H9 (cell line): ENCODE measurements at regions not wholly inside any gene's neighbourhood (a gene's known extent, or its start where the extent isn't known, plus 50 kb on each side); places are given as distances from the start of the nearest gene placed in this dataset.

Experiments
- DNase-seq: peaks from one replicate; pipeline ENCODE4 v3.0.0-alpha.2; 2017
- H2AFZ ChIP-seq: one replicate; pipeline ENCODE4 v1.6.1; 2013; ENCODE audit warnings: mild to moderate bottlenecking, low read length, control low read depth, moderate library complexity
- H2AK5ac ChIP-seq: 2 replicates; pipeline ENCODE4 v1.6.1; 2013; ENCODE audit warnings: low read length, control low read depth, mixed read lengths; ENCODE audit not compliant: insufficient read length
- H2BK120ac ChIP-seq: one replicate; pipeline ENCODE4 v1.6.1; 2013; ENCODE audit warnings: low read depth, mild to moderate bottlenecking, low read length, control low read depth, inconsistent platforms; ENCODE audit not compliant: poor library complexity, severe bottlenecking
- H2BK12ac ChIP-seq: 2 replicates; pipeline ENCODE4 v1.6.1; 2013; ENCODE audit warnings: low read length, control low read depth, mixed read lengths, low read depth; ENCODE audit not compliant: insufficient read length
- H2BK15ac ChIP-seq: 2 replicates; pipeline ENCODE4 v1.6.1; 2013; ENCODE audit warnings: low read depth, low read length, control low read depth
- H2BK20ac ChIP-seq: one replicate; pipeline ENCODE4 v1.6.1; 2013; ENCODE audit warnings: low read depth, mild to moderate bottlenecking, low read length, control low read depth, inconsistent platforms; ENCODE audit not compliant: poor library complexity, severe bottlenecking
- H2BK5ac ChIP-seq: 2 replicates; pipeline ENCODE4 v1.6.1; 2013; ENCODE audit warnings: low read length, control low read depth, mixed read lengths; ENCODE audit not compliant: insufficient read length
- H3K14ac ChIP-seq: 2 replicates; pipeline ENCODE4 v1.6.1; 2013; ENCODE audit warnings: low read length, control low read depth; ENCODE audit not compliant: insufficient read depth
- H3K18ac ChIP-seq: 2 replicates; pipeline ENCODE4 v1.6.1; 2013; ENCODE audit warnings: low read depth, mild to moderate bottlenecking, mixed read lengths, low read length, control low read depth; ENCODE audit not compliant: insufficient read length
- H3K23ac ChIP-seq: 2 replicates; pipeline ENCODE4 v1.6.1; 2013; ENCODE audit warnings: low read length, control low read depth, mixed read lengths, low read depth; ENCODE audit not compliant: insufficient read length
- H3K23me2 ChIP-seq: 2 replicates; pipeline ENCODE4 v1.6.1; 2013; ENCODE audit warnings: low read depth, mild to moderate bottlenecking, mixed read lengths, low read length, control low read depth; ENCODE audit not compliant: insufficient read length, poor library complexity, severe bottlenecking
- H3K27ac ChIP-seq: 2 replicates; pipeline ENCODE4 v1.5.1; 2013; ENCODE audit warnings: low read length, control low read depth, mixed read lengths, low read depth; ENCODE audit not compliant: insufficient read length
- H3K27me3 ChIP-seq: 2 replicates; pipeline ENCODE4 v1.6.1; 2013; ENCODE audit warnings: low read length, control low read depth, inconsistent platforms; ENCODE audit not compliant: insufficient read depth
- H3K4ac ChIP-seq: 2 replicates; pipeline ENCODE4 v1.6.1; 2013; ENCODE audit warnings: low read depth, mild to moderate bottlenecking, control low read depth, inconsistent platforms, low read length, moderate library complexity
- H3K4me1 ChIP-seq: 2 replicates; pipeline ENCODE4 v1.6.1; 2013; ENCODE audit warnings: low read length, control low read depth, inconsistent platforms; ENCODE audit not compliant: insufficient read depth
- H3K4me2 ChIP-seq: 2 replicates; pipeline ENCODE4 v1.6.1; 2013; ENCODE audit warnings: low read length, control low read depth, mixed read lengths; ENCODE audit not compliant: insufficient read length, insufficient read depth
- H3K56ac ChIP-seq: 2 replicates; pipeline ENCODE4 v1.6.1; 2013; ENCODE audit warnings: low read depth, mild to moderate bottlenecking, mixed read lengths, low read length, control low read depth; ENCODE audit not compliant: insufficient read length
- H3K79me1 ChIP-seq: 2 replicates; pipeline ENCODE4 v1.6.1; 2013; ENCODE audit warnings: low read depth, mild to moderate bottlenecking, moderate library complexity, low read length, control low read depth, inconsistent platforms; ENCODE audit not compliant: insufficient read depth, poor library complexity, severe bottlenecking
- H3K79me2 ChIP-seq: 2 replicates; pipeline ENCODE4 v1.6.1; 2013; ENCODE audit warnings: low read length, control low read depth, inconsistent platforms; ENCODE audit not compliant: insufficient read depth
- H3K9ac ChIP-seq: 2 replicates; pipeline ENCODE4 v1.6.1; 2013; ENCODE audit warnings: low read length, control low read depth, mixed read lengths; ENCODE audit not compliant: insufficient read length; ENCODE audit errors: extremely low read depth
- H3K9me3 ChIP-seq: one replicate; pipeline ENCODE4 v1.6.1; 2013; ENCODE audit warnings: low read depth, low read length, inconsistent platforms; ENCODE audit not compliant: control insufficient read depth
- H3T11ph ChIP-seq: one replicate; pipeline ENCODE4 v1.6.1; 2013; ENCODE audit warnings: mild to moderate bottlenecking, low read length, control low read depth, inconsistent platforms
- H4K20me1 ChIP-seq: one replicate; pipeline ENCODE4 v1.6.1; 2013; ENCODE audit not compliant: control insufficient read depth, insufficient read length, insufficient read depth
- H4K5ac ChIP-seq: 2 replicates; pipeline ENCODE4 v1.6.1; 2013; ENCODE audit warnings: low read depth, mild to moderate bottlenecking, mixed read lengths, low read length, control low read depth; ENCODE audit not compliant: insufficient read length
- H4K8ac ChIP-seq: replicated peaks from 2 replicates; pipeline ENCODE4 v1.6.1; 2013; ENCODE audit warnings: low read length, control low read depth, mixed read lengths, low read depth; ENCODE audit not compliant: insufficient read length
- H4K91ac ChIP-seq: 2 replicates; pipeline ENCODE4 v1.6.1; 2013; ENCODE audit warnings: low read depth, mild to moderate bottlenecking, moderate library complexity, mixed read lengths, low read length, control low read depth; ENCODE audit not compliant: insufficient read length
- H3K27ac Mint-ChIP-seq, 3 experiments: 2 replicates in 2 of 3; 3 replicates in 1 of 3; pipeline ENCODE4 v1.8.0; 2020 to 2021; ENCODE audit warnings: mixed read lengths in 3 of 3, mild to moderate bottlenecking in 1 of 3, moderate library complexity in 1 of 3
- H3K27me3 Mint-ChIP-seq: 2 replicates; pipeline ENCODE4 v1.8.0; 2021; ENCODE audit warnings: low read depth, mild to moderate bottlenecking, moderate library complexity, mixed read lengths
- H3K36me3 Mint-ChIP-seq, 3 experiments: 2 replicates in 2 of 3; 3 replicates in 1 of 3; pipeline ENCODE4 v1.8.0; 2020 to 2021; ENCODE audit warnings: low read depth in 3 of 3, mixed read lengths in 3 of 3; ENCODE audit not compliant: insufficient read depth in 1 of 3
- H3K4me1 Mint-ChIP-seq, 2 experiments: 2 replicates each; pipeline ENCODE4 v1.8.0; 2020; ENCODE audit warnings: mixed read lengths in 2 of 2
- H3K4me3 Mint-ChIP-seq, 2 experiments: 2 replicates in 1 of 2; 3 replicates in 1 of 2; pipeline ENCODE4 v1.8.0; 2020 to 2021; ENCODE audit warnings: mild to moderate bottlenecking in 2 of 2, mixed read lengths in 2 of 2, moderate library complexity in 1 of 2
- H3K9me3 Mint-ChIP-seq, 2 experiments: 2 replicates in 1 of 2; 3 replicates in 1 of 2; pipeline ENCODE4 v1.8.0; 2020; ENCODE audit warnings: mild to moderate bottlenecking in 2 of 2, mixed read lengths in 2 of 2, moderate library complexity in 1 of 2
- CTCF ChIP-seq: fragments of 200-600 bp; sonication (generic); conservative IDR thresholded peaks from 3 replicates; pipeline ENCODE4 v1.8.0; 2021; ENCODE audit warnings: antibody characterized with exemption, mild to moderate bottlenecking

DNA sequence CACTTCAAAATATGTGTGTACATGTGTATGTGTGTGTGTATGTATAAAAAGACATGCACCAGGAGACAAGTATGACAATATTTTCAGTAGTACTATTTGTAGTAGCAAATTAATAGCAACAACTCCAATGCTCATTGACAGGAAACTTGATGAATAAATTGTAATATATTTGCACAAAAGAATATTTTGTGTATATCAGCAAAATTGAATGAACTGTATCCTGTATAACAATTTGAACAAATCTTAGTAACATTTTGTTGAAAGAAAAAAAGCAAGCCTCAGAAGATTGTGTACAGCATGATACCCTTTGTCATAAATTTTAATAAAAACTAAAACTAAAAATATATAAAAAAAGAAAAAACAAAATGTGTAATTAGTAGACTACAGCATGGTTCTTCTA is 1367.3 kb upstream of the TMEFF2 start:
- no peak overlapping the region for H3T11ph ChIP-seq
- H4K8ac ChIP-seq, result no peak overlapping the region
- no peak overlapping the region for H2AFZ ChIP-seq
- no peak overlapping the region for H3K4ac ChIP-seq
- H3K23ac ChIP-seq, result no peak overlapping the region
- no peak overlapping the region for H2BK15ac ChIP-seq
- H2BK12ac ChIP-seq, result no peak overlapping the region
- H3K79me1 ChIP-seq, result no peaks in the 10 kb centered on the region
- no peak overlapping the region for H3K27ac Mint-ChIP-seq
- H3K9ac ChIP-seq, result no peak overlapping the region
- no peak overlapping the region for H3K27ac ChIP-seq
- H3K14ac ChIP-seq, result no peak overlapping the region
- no peak overlapping the region for H2BK5ac ChIP-seq
- no peaks in the 10 kb centered on the region for H3K23me2 ChIP-seq
- no peak overlapping the region for H2BK20ac ChIP-seq
- no peak for TF ChIP-seq CTCF
- H3K9me3 Mint-ChIP-seq, result no peaks in the 10 kb centered on the region
- no peak overlapping the region for H3K18ac ChIP-seq
- H3K27me3 Mint-ChIP-seq, result no peaks in the 10 kb centered on the region
- H3K27me3 ChIP-seq, result no peaks in the 10 kb centered on the region
- no peak overlapping the region for H3K56ac ChIP-seq
- no peak overlapping the region for H4K5ac ChIP-seq
- no peak overlapping the region for H3K4me2 ChIP-seq
- no peak overlapping the region for H2BK120ac ChIP-seq
- DNase-seq, result no peak
- H4K91ac ChIP-seq, result no peak overlapping the region
- H2AK5ac ChIP-seq, result no peak overlapping the region
- H3K36me3 Mint-ChIP-seq, result no peaks in the 10 kb centered on the region
- H3K4me3 Mint-ChIP-seq, result no peak overlapping the region
- H4K20me1 ChIP-seq, result no peaks in the 10 kb centered on the region
- H3K4me1 Mint-ChIP-seq, result peaks cover 0 to 4% of the 10 kb centered on the region in 2 experiments; a peak in 1 of 4 replicates
- no peaks in the 10 kb centered on the region for H3K9me3 ChIP-seq
- no peaks in the 10 kb centered on the region for H3K79me2 ChIP-seq
- no peaks in the 10 kb centered on the region for H3K4me1 ChIP-seq
